ENCODE measurements at regions not wholly inside any gene's neighbourhood (a gene's known extent, or its start where the extent isn't known, plus 50 kb on each side); places are given as distances from the start of the nearest gene placed in this dataset.

GRCh38 chr4:134666640-134667039 is 465.1 kb upstream of the PABPC4L start:
- Mint-ChIP-seq H3K4me3 (no peak overlapping the region), H3K36me3 (ENCODE audit: low read depth) (peaks cover 8% of the 10 kb centered on the region; the same call in 2 of the 3 replicates), H3K27me3 (ENCODE audit: insufficient read depth, low read depth, poor library complexity) (peaks cover 1% of the 10 kb centered on the region), H3K4me1 (no peaks in the 10 kb centered on the region), H3K9me3 (peaks cover 12% of the 10 kb centered on the region), H3K27ac (no peak overlapping the region)
- Histone ChIP-seq H3K4me3 (no peak overlapping the region), H3K36me3 (ENCODE audit: insufficient read depth) (peaks cover 12% of the 10 kb centered on the region; the same call in 1 of the 2 replicates), H3K27ac (ENCODE audit: low read depth) (no peak overlapping the region), H3K9me2 (ENCODE audit: insufficient read depth) (peaks cover 5% of the 10 kb centered on the region; the same call in 1 of the 2 replicates), H3F3A (replicated peaks; ENCODE audit: low read depth) (no peaks in the 10 kb centered on the region), H3K27me3 (ENCODE audit: insufficient read depth) (no peaks in the 10 kb centered on the region), H3K4me2 (no peak overlapping the region), H3K4me1 (ENCODE audit: insufficient read depth) (no peaks in the 10 kb centered on the region), H4K20me1 (replicated peaks; ENCODE audit: insufficient read depth) (no peaks in the 10 kb centered on the region), H3K79me2 (replicated peaks; ENCODE audit: insufficient read depth) (no peaks in the 10 kb centered on the region), H2AFZ (no peak overlapping the region)
- no peak for ATAC-seq
- DNase-seq (ENCODE audit: low spot score) = no peak
- TF ChIP-seq CTCF (conservative IDR thresholded peaks at IDR 0.05; ENCODE audit: low read depth in 2 of 2) = no peak
- no peak for TF ChIP-seq ZNF331 (CRISPR knock-in tag; IDR thresholded peaks at IDR 0.05; ENCODE audit: low read depth)
- no peak for TF ChIP-seq POLR2AphosphoS5 (IDR thresholded peaks at IDR 0.05; ENCODE audit: low read depth)
- TF ChIP-seq ETS1 (IDR thresholded peaks at IDR 0.05) = no peak
- TF ChIP-seq STAT1 (IDR thresholded peaks at IDR 0.05; ENCODE audit: unreplicated experiment) = no peak

- Histone ChIP-seq H3K4me1 (ENCODE audit: insufficient read depth) (no peaks in the 10 kb centered on the region), H4K20me1 (replicated peaks; ENCODE audit: insufficient read depth) (no peaks in the 10 kb centered on the region), H3K27ac (ENCODE audit: low read depth) (no peak overlapping the region), H3K27me3 (ENCODE audit: insufficient read depth) (no peaks in the 10 kb centered on the region), H3K4me3 (no peak overlapping the region), H3K79me2 (replicated peaks; ENCODE audit: insufficient read depth) (no peaks in the 10 kb centered on the region), H3K4me2 (no peak overlapping the region), H3F3A (replicated peaks; ENCODE audit: low read depth) (no peaks in the 10 kb centered on the region), H3K9me2 (ENCODE audit: insufficient read depth) (peaks cover 5% of the 10 kb centered on the region; the same call in 1 of the 2 replicates), H3K36me3 (ENCODE audit: insufficient read depth) (peaks cover 12% of the 10 kb centered on the region; the same call in 1 of the 2 replicates), H2AFZ (no peak overlapping the region)
- Mint-ChIP-seq H3K36me3 (ENCODE audit: low read depth) (peaks cover 8% of the 10 kb centered on the region; the same call in 2 of the 3 replicates), H3K4me1 (no peaks in the 10 kb centered on the region), H3K27ac (no peak overlapping the region), H3K9me3 (peaks cover 12% of the 10 kb centered on the region), H3K27me3 (ENCODE audit: insufficient read depth, low read depth, poor library complexity) (peaks cover 1% of the 10 kb centered on the region), H3K4me3 (no peak overlapping the region)
- DNase-seq (ENCODE audit: low spot score) (no peak), ATAC-seq (no peak)
- TF ChIP-seq JUNB (IDR thresholded peaks at IDR 0.05; ENCODE audit: unreplicated experiment) = no peak
- TF ChIP-seq REST (IDR thresholded peaks at IDR 0.05; ENCODE audit: unreplicated experiment) = no peak
- no peak for TF ChIP-seq POLR2AphosphoS5 (IDR thresholded peaks at IDR 0.05; ENCODE audit: low read depth)
- TF ChIP-seq EZH2 (IDR thresholded peaks at IDR 0.05; ENCODE audit: low read depth, unreplicated experiment) = no peak
- no peak for TF ChIP-seq ZNF462 (CRISPR knock-in tag; IDR thresholded peaks at IDR 0.05)
- no peak for TF ChIP-seq ZNF331 (CRISPR knock-in tag; IDR thresholded peaks at IDR 0.05; ENCODE audit: low read depth)
Observed at GRCh38 chr4:134665429-134665828, 463.8 kb upstream of the PABPC4L start.
